BLaER1 (cell line): ENCODE measurements at regions not wholly inside any gene's neighbourhood (a gene's known extent, or its start where the extent isn't known, plus 50 kb on each side); places are given as distances from the start of the nearest gene placed in this dataset.

Experiments
- H3K27ac ChIP-seq: shearing (Covaris generic); formaldehyde crosslinking; 2 replicates; pipeline ENCODE4 v1.8.1; 2022
- H3K27me3 ChIP-seq: shearing (Covaris generic); formaldehyde crosslinking; 2 replicates; pipeline ENCODE4 v1.8.1; 2022
- H3K36me3 ChIP-seq: shearing (Covaris generic); formaldehyde crosslinking; 2 replicates; pipeline ENCODE4 v1.8.1; 2022
- H3K4me1 ChIP-seq: shearing (Covaris generic); formaldehyde crosslinking; 2 replicates; pipeline ENCODE4 v1.8.1; 2022
- H3K4me2 ChIP-seq: shearing (Covaris generic); formaldehyde crosslinking; 2 replicates; pipeline ENCODE4 v1.8.1; 2022
- H3K4me3 ChIP-seq: shearing (Covaris generic); formaldehyde crosslinking; 2 replicates; pipeline ENCODE4 v1.8.1; 2022
- H3K9ac ChIP-seq: shearing (Covaris generic); formaldehyde crosslinking; 2 replicates; pipeline ENCODE4 v1.8.1; 2022
- H3K9me3 ChIP-seq: shearing (Covaris generic); formaldehyde crosslinking; 2 replicates; pipeline ENCODE4 v1.8.1; 2022
- H4K20me1 ChIP-seq: shearing (Covaris generic); formaldehyde crosslinking; 2 replicates; pipeline ENCODE4 v1.8.1; 2022
- Cebpa-rat ChIP-seq: shearing (Covaris generic); IDR thresholded peaks from 2 replicates; pipeline ENCODE4 v1.8.1; 2022

DNA sequence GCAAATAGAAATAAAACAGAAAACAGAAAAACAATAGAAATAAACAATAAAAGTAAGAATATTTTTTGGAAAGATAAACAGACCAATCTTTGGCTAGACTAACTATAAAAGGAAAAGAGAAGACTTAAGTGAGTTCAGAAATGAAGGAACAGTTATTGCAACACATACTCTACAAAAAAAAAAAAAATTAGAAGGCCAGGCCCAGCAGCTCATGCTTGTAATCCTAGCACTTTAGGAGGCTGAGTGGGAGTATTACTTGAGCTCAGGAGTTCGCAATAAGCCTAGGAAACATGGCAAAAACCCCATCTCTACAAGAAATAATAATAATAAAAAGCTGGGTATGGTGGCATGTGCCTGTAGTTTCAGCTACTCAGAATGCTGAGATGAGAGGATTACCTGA is 336.7 kb downstream of the DTHD1 start:
- no peak overlapping the region for H3K27ac ChIP-seq
- H3K4me1 ChIP-seq, result no peaks in the 10 kb centered on the region
- H4K20me1 ChIP-seq, result no peaks in the 10 kb centered on the region
- H3K9me3 ChIP-seq, result no peaks in the 10 kb centered on the region
- no peak overlapping the region for H3K9ac ChIP-seq
- no peak overlapping the region for H3K4me2 ChIP-seq
- no peaks in the 10 kb centered on the region for H3K27me3 ChIP-seq
- H3K4me3 ChIP-seq, result no peak overlapping the region
- no peak for TF ChIP-seq Cebpa-rat
- H3K36me3 ChIP-seq, result no peaks in the 10 kb centered on the region

DNA sequence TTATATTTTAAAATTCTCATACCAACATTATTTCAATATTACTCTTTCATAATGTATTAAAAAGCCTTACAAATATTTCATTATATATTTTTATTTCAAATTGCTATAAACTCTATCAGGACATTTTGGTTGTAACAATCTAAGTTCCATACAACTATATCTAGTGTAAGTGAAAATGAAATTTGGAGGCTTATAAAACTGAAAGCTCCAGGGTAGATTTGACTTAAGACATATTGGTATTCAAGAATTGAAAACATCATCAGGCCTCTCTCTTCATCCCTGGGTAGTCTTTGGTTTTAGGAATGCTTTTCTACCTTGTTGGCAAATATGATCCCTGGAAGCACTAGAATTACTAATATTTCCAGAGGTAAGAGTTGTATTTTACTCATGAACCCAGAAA is 342.6 kb downstream of the DTHD1 start:
- no peak for TF ChIP-seq Cebpa-rat
- Histone ChIP-seq H3K4me1 (no peaks in the 10 kb centered on the region), H3K4me2 (no peak overlapping the region), H3K9ac (no peak overlapping the region), H3K27ac (no peak overlapping the region), H3K9me3 (peaks cover 5% of the 10 kb centered on the region; the same call in 1 of the 2 replicates), H4K20me1 (no peaks in the 10 kb centered on the region), H3K36me3 (no peaks in the 10 kb centered on the region), H3K4me3 (no peak overlapping the region), H3K27me3 (no peaks in the 10 kb centered on the region)

DNA sequence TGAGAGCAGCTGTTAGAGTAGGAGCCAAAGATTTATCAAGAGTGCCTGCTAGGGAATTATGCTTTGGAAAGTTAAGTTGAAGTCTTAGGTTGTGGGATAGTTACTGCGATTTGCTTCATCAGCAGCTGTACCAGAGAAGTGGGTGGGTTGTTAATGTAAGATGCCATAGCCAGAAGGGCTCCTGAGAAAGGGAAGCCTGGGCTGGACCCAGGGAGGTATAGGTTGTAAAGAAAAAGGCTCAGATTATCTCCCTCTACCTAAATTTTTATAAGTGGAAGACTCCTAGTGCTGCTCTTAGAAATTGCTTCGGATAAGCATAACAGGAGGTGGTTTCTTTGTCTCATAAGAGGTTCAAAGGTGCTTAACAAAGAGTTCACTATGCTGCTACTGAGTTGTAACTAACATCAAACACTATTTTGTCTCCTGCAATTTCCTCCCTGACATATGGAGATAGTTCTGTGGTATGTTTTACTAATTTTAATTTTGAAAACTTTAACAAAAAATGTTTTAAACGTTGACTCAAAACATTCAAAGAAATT is 356.9 kb downstream of the DTHD1 start:
- Histone ChIP-seq H3K27me3 (no peaks in the 10 kb centered on the region), H3K9me3 (no peaks in the 10 kb centered on the region), H3K4me2 (no peak overlapping the region), H3K4me1 (no peaks in the 10 kb centered on the region), H4K20me1 (no peaks in the 10 kb centered on the region), H3K4me3 (no peak overlapping the region), H3K36me3 (no peaks in the 10 kb centered on the region), H3K9ac (no peak overlapping the region), H3K27ac (no peak overlapping the region)
- no peak for TF ChIP-seq Cebpa-rat

DNA sequence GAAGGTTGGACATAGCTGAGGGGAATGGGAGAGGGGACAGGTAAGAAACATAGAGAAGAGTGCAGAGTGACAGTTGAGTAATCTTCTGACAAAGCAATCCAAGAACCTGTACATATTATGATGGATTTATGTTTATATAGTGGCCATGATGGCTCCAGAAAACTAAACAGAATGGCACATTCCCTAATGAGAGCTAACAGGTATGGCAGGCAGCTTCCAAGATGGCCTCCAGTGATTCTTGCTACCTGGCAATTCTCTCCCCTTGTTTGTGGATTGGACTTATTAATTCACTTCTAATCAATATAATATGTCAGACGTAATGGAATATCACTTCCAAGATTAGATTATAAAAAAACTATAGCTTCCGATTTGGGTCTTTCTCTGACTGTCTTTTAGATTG is 359.5 kb downstream of the DTHD1 start:
- Histone ChIP-seq H3K4me1 (no peaks in the 10 kb centered on the region), H3K27ac (no peak overlapping the region), H3K9ac (no peak overlapping the region), H4K20me1 (no peaks in the 10 kb centered on the region), H3K27me3 (no peaks in the 10 kb centered on the region), H3K4me2 (no peak overlapping the region), H3K4me3 (no peak overlapping the region), H3K36me3 (no peaks in the 10 kb centered on the region), H3K9me3 (no peaks in the 10 kb centered on the region)
- TF ChIP-seq Cebpa-rat, result no peak

DNA sequence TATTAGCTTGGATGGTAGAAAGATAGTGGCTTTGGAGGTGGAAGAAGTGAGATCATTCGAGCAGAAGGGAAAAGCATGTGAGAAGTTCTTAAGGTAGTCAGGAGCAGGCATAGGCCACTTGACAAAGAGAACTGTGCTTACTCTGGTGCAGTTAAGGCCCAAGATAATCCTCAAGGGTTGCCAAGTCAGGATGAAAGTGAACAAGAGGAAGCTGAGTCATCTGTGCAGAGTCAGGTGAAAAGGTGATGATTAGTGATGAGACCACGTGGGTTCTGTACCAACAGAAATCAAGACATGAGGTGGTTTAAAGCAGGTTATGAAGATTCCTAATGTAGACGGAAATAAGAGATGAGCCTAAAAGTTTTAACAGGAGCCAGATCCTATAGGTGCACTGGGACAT is 369.8 kb downstream of the DTHD1 start:
- TF ChIP-seq Cebpa-rat, result no peak
- Histone ChIP-seq H3K4me1 (no peaks in the 10 kb centered on the region), H3K27me3 (no peaks in the 10 kb centered on the region), H3K27ac (no peak overlapping the region), H3K4me2 (no peak overlapping the region), H3K9me3 (no peaks in the 10 kb centered on the region), H3K4me3 (no peak overlapping the region), H3K9ac (no peak overlapping the region), H4K20me1 (no peaks in the 10 kb centered on the region), H3K36me3 (no peaks in the 10 kb centered on the region)

DNA sequence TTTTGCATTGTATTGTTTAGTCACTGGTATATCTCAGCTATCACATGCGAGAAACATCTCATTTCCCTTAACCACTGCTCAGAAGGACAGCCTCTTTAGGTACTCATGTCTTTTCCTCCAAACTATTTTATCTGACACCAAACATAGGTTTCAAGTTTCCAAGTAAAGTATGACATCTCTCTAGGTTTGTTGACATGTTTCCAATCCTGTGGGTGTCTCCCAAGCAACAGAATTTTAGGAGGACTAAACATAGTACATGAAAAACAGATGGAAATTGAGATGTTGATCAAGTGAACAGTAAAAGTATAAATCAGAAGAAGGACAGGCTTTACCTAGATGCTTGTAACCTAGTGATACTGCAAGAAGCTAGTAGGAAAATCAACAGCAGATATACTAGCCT is 371.4 kb downstream of the DTHD1 start:
- Histone ChIP-seq H3K4me3 (no peak overlapping the region), H3K9ac (no peak overlapping the region), H3K36me3 (no peaks in the 10 kb centered on the region), H3K27ac (no peak overlapping the region), H3K4me1 (no peaks in the 10 kb centered on the region), H3K9me3 (no peaks in the 10 kb centered on the region), H3K27me3 (no peaks in the 10 kb centered on the region), H4K20me1 (no peaks in the 10 kb centered on the region), H3K4me2 (no peak overlapping the region)
- no peak for TF ChIP-seq Cebpa-rat

DNA sequence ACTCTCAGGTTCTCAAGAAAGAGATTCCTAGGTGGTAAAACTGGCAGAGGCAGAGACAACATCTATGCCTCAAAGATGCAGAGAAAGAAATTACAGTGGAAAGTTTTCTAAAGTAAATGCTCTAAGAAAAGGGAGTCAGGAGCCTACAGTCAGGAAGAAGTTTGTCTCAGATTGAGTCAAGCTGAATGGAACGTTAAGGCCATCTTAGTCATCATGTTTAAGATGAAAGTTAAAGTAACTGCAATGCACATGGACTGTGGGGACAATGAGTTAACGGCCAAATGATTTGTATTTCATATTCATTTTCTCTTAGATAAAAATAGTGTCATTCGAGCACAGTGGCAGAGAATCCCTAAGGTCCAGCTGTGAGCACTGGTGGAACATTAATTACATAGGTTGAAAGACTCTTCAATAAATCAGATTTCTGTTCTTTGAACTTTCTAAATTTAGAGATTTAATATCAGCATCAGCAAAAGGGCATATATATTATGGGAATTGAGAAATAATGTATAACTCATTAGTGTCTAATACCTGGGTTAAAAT is 384.6 kb downstream of the DTHD1 start:
- Histone ChIP-seq H3K27ac (no peak overlapping the region), H3K36me3 (no peaks in the 10 kb centered on the region), H3K9ac (no peak overlapping the region), H3K9me3 (no peaks in the 10 kb centered on the region), H3K4me2 (no peak overlapping the region), H3K4me3 (no peak overlapping the region), H3K27me3 (no peaks in the 10 kb centered on the region), H4K20me1 (no peaks in the 10 kb centered on the region), H3K4me1 (no peaks in the 10 kb centered on the region)
- no peak for TF ChIP-seq Cebpa-rat

DNA sequence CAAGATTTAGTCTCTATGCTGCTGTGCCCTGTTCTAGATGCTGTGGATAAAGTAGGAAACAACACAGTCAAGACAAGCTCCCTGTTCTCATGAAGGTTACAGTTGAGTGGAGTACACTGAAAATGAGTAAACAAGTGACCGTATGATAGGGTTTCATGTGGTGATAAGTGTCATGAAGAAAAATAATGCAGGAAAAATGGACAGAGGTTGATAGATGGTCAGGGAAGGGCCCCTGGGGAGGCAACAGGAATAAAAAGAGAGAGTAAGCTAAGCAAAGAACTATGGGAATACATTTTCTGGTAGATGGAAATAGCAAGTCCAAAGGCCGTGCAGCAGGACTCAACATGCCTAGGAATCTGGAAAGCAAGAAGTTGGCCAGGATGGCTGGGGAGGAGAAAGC is 394.0 kb downstream of the DTHD1 start:
- no peak for TF ChIP-seq Cebpa-rat
- Histone ChIP-seq H3K4me1 (no peaks in the 10 kb centered on the region), H3K27me3 (no peaks in the 10 kb centered on the region)

DNA sequence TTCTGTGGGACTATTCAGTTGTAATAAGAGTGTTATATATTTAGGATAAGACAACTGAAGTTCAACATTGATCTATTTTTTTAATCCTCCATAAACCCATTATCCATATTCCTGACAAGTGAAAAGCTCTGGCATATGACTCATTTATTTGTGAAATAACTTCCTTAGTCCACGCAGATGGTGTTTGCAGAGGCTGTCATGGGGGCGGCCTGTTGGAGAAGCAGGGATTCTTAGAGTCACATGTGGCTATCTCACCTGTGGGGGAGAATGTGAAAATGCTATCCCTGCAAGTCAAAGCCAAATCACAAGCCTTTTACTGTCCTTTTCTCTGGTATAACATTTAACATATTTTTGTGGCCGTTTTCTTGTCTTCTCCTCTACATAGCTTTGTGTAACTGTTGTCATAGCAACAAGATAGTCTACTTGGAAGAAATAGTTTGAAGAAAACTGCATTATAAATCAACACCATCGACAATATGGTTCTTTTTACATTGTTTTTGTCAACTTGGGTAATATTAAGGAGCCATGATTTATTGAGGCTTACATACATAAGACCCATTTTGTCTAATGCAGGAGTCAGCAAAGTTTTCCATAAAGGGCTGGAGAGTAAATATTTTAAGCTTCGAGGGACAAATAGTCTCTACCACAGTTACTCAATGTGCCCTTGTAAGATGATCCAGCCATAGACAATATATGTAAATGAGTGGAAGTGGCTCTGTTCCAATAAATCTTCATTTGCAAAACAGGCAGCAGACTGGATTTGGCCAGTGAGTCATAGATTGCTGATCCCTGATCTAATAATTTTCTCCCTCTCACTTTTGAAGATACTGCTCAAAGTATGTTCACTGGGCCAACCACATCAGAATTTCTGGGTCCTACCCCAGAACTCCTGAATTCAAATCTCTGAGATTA is 395.0 kb downstream of the DTHD1 start:
- H3K27ac ChIP-seq, result no peak overlapping the region
- no peaks in the 10 kb centered on the region for H3K36me3 ChIP-seq
- H3K4me3 ChIP-seq, result no peak overlapping the region
- H3K4me2 ChIP-seq, result no peak overlapping the region
- TF ChIP-seq Cebpa-rat, result no peak
- no peaks in the 10 kb centered on the region for H3K27me3 ChIP-seq
- H4K20me1 ChIP-seq, result no peaks in the 10 kb centered on the region
- H3K9ac ChIP-seq, result no peak overlapping the region
- H3K4me1 ChIP-seq, result no peaks in the 10 kb centered on the region
- H3K9me3 ChIP-seq, result no peaks in the 10 kb centered on the region

More for the DNA sequence above, 394.0 kb downstream of the DTHD1 start:
- H3K9me3 ChIP-seq, result no peaks in the 10 kb centered on the region
- H3K4me2 ChIP-seq, result no peak overlapping the region
- H3K4me3 ChIP-seq, result no peak overlapping the region
- no peaks in the 10 kb centered on the region for H3K36me3 ChIP-seq
- no peak overlapping the region for H3K27ac ChIP-seq
- H3K9ac ChIP-seq, result no peak overlapping the region
- H4K20me1 ChIP-seq, result no peaks in the 10 kb centered on the region

DNA sequence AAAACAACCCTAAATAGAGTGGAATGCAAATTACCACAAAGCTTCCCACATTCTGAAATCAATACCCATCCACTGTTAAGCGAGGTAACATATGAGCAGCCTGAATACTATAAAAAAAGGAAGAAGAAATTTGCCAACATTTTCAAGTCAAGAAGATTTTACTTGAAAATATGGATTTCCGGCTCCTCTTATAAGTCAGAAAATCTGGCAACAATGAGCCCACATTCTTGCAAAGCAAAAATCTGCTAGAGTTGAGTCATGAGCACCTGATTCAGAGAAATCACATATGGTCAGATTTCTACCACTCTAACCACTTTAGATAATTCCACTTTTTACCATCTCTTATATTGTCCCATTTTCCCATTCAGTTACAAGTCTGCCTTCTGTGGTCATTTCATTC is 395.7 kb downstream of the DTHD1 start:
- TF ChIP-seq Cebpa-rat, result no peak
- no peaks in the 10 kb centered on the region for H3K9me3 ChIP-seq
- H3K9ac ChIP-seq, result no peak overlapping the region
- no peaks in the 10 kb centered on the region for H4K20me1 ChIP-seq
- H3K27me3 ChIP-seq, result no peaks in the 10 kb centered on the region
- no peak overlapping the region for H3K4me2 ChIP-seq
- H3K27ac ChIP-seq, result no peak overlapping the region
- H3K4me3 ChIP-seq, result no peak overlapping the region
- H3K4me1 ChIP-seq, result no peaks in the 10 kb centered on the region
- no peaks in the 10 kb centered on the region for H3K36me3 ChIP-seq
